GM19468 (cell line): ENCODE measurements at regions not wholly inside any gene's neighbourhood (a gene's known extent, or its start where the extent isn't known, plus 50 kb on each side); places are given as distances from the start of the nearest gene placed in this dataset.

ENCODE experiments used
- ATAC-seq: cut with Tn5 transposase; IDR thresholded peaks from one replicate; pipeline ENCODE4 v1.9.1; 2021; ENCODE audit warnings: mild to moderate bottlenecking, moderate library complexity, moderate number of reproducible peaks; ENCODE audit not compliant: unreplicated experiment; ENCODE audit errors: extremely low read depth

DNA sequence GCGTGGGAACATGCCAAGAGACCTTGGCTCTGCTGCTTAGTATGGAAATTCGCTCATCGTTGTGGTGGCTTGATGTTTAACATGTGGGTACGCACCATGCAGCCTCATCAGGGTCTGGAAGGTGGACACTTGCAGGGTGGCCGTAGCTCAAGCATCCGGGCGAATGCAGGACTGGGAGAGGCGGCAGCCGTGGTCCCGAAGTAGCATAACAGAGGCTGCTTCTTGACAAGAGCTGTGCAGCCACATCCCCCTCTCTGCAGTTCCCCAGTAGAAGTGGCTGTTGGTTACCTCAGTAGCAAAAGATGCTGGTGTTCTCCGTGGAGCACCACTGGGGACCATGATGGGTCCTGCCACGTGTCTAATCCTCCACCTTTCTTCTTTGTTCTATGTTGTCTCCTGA lies 195.0 kb downstream of the THBS2 start:
- no peak for ATAC-seq

DNA sequence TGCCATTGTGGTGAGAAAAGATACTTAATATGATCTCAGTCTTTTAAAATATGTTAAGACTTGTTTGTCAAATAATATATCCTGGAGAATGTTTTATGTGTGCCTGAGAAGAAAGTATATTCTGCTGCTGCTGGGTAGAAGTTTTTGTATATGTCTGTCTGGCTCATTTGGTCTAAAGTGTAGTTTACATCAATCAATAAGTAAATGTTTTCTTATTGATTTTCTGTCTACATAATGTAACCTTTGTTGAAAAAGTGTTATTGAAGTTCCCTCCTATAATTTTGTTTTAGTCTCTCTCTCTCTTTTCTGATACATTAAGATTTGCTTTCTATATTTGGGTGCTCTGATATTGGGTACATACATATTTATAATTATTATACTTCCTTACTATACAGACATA lies 201.2 kb downstream of the THBS2 start:
- ATAC-seq = no peak

DNA sequence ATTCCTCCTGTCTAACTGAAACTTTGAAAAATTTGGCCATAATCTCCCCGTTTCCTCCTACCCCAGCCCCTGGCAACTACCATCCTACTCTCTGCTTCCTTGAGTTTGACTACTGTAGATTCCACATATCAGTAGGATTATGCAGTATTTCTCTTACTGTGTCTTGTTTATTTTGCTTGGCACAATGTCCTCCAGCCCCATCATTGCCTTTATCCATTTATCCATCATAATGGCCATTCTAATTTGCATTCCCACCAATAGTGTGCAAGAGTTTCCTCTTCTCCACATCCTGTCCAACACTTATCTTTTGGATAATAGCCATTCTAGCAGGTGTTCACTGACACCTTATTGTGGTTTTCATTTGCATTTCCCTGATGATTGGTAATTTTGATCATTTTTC lies 202.3 kb downstream of the THBS2 start:
- ATAC-seq = no peak

- ATAC-seq = no peak
Measured at GRCh38 chr6:169048865-169049205, 204.8 kb downstream of the THBS2 start.

DNA sequence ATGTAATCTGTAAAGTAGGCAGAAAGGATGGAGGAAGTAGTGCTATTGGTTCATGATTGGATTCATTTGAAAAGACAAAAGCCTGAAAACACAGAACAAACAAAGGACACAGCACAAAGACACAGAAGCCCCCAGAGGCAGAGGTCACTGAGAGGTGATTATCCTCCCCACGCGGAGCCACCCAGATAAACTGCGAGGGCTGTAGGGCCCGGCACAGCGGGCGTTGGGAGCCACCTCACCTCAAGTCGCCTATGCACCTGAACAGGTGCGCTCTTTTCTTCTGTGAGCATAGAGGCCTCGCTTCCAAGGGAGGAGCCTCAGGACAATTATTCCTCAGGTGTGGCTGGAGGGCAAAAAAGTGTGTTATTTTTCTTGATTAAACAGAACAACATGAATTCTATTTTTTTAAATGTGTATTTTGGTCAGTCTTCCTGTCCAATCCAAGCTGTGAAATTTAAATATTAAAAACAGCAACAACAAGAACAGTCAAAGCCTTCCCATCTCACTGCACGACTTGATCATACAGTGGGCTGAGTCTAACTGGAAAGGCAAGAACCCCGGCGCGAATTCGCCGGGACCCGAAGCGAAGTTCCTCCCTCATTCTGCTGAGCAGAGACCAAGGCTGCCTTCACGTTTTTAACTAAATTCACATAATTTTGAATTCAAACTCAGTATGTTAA lies 205.3 kb downstream of the THBS2 start:
- no peak for ATAC-seq

DNA sequence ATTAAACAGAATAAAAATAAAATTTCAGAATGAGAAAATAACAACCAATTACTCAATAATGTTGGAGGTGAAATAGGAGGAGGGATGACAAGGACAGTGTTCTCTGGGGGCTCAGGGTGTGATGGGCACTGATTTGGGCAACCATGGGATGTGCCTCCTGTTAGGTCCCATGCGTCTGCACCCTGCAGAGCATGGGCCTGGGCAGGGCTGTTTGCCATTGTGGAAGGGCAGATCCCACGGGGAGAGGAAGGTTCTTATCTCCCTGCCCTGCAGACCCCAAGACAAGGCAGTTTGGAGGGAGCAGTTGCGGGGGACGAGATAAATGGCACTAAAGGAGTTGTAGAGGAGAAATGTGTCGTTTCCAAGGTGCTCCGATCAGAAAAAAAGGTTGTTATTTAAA lies 206.3 kb downstream of the THBS2 start:
- ATAC-seq = no peak

DNA sequence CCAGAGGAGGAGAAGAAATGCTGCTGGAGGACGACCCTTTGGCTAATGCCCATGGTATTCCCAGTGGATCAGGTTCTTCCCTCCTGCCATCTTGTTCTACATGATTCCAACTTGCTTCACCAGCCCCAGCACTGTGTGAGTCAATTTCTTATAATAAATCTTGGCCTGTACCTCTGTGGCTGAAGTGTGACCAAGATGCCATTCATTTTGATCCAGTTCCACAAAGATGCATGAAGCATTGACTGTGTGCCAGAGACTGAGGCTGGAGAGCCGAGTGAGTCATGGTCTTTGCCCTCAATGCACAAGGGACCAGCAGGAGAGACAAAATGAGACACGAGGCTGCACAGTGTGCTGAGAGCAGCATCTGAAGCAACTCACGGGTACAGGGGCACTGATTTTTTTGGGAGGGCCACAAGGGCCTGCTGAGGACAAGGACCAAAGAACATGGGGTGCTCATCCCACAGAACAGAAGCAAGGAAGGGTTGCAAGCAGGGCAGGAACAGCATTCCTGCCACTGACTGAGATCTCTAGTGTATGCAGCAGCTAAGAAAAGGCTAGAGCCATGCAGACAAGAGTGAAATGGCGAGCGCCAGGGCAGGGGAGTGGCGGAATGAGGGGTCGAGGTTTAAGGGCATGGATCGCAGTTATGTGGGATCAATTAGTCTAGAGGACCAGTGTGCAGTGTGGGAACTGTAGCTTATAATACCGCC lies 207.0 kb downstream of the THBS2 start:
- no peak for ATAC-seq

DNA sequence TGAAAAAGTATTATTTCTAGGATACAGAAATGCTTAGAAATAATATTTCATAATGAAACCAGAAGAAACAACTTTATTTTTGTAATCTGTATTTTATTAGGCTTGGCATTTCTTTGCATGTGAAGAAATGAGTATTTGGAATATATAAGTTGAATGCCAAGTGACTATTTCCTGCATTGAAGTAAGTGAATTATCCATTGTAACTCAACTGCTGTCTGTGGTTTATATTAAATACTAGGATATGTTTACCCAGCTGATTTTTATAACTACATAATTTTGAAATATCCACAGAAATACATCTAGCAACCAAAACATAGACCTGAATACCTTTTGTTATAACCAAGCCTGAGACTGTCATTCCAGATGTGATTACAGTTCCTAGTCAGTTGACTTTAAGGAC lies 207.6 kb downstream of the THBS2 start:
- no peak for ATAC-seq

DNA sequence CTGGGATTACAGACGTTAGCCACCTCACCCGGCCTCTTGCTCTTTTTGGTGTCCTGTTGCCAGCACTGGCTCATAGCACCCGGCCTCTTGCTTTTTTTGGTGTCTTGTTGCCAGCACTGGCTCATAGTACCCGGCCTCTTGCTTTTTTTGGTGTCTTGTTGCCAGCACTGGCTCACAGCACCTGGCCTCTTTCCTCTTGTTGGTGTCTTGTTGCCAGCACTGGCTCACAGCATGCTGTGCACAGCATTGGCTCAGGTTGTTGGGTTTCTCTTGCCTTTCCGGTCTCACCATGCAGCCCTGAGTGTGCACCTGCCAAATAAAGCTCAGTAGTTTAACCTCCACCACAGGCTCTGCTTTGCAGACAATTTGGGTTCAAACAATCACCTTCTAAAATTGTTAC lies 208.2 kb downstream of the THBS2 start:
- ATAC-seq = no peak

DNA sequence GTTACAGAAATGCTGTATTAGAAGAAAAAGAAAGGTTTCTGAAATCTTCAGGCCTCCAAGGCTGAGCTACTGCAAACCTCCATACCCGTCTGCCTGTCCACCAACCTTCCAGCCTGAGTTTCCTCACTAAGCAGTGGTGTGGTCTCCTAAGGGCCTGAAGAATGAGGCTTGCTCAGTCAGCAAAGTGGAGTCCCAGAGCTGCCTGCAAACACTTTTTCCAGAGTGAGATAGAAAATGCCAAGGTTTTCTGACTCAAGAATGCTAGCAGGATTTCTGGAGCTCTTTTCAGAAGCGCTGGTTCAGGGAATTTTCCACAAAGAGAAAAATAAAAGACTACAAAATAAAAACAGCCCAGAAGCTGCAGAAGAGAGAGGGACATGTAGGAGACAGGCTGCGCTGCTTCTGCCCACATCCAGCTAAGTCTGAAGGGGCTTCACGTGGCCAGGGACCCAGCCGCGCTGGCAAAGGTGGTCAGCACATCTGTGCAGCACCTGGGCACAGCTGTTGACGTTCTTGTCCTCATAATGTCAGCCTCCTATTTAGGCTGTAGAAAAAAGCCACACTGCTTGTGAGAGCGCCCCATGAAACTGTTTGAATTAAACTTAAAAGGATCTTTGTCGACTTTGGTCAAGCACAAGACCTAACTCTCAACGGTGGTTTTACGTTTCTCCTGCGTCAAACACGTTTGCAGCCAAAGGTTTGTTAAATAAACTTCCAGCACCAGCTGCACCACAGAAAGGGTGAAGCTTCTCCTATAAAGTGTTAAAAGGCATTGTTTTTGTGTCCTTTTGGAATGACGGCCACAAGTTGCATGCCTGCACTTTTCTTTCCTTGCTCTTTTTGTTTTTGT lies 209.0 kb downstream of the THBS2 start:
- no peak for ATAC-seq

DNA sequence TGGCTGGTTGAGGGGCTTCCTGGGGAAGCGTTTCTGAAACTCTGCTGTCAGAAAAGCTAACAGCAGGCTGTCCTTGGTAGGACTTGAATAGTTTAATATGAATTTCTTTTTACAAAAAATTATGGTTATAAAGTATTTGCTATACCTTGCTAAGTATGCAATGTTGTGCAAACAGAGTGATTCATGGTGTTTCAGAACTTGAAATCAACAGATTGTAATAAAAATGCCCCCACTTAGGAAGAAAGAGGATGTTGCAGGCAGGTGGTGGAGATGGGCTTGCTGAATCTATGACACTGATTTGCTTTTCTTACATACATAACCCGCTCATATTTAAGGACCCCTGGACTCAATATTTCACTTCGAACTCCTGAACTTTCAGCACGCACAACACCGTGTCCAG lies 211.6 kb downstream of the THBS2 start:
- no peak for ATAC-seq

DNA sequence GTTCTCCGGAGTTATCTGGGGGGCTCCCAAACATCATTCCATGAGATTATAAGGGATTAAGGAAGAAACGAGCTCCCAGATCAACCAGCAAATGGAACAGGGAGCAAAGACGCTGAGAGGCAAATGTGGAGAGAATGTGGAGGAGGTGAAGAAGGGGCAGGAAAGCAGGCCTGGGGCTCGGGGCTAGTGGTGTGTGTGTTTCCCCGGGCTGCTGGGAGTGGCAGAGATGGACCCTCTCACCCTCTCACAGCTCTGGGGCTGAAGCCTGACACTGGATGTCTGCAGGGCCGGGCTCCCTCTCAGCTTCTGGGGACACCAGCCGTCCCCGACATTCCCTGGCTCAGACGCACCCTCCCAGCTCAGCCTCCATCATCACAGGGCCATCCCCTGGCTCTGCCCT lies 212.6 kb downstream of the THBS2 start:
- ATAC-seq = no peak

- no peak for ATAC-seq
Measured at GRCh38 chr6:169038691-169039090, 215.0 kb downstream of the THBS2 start.

DNA sequence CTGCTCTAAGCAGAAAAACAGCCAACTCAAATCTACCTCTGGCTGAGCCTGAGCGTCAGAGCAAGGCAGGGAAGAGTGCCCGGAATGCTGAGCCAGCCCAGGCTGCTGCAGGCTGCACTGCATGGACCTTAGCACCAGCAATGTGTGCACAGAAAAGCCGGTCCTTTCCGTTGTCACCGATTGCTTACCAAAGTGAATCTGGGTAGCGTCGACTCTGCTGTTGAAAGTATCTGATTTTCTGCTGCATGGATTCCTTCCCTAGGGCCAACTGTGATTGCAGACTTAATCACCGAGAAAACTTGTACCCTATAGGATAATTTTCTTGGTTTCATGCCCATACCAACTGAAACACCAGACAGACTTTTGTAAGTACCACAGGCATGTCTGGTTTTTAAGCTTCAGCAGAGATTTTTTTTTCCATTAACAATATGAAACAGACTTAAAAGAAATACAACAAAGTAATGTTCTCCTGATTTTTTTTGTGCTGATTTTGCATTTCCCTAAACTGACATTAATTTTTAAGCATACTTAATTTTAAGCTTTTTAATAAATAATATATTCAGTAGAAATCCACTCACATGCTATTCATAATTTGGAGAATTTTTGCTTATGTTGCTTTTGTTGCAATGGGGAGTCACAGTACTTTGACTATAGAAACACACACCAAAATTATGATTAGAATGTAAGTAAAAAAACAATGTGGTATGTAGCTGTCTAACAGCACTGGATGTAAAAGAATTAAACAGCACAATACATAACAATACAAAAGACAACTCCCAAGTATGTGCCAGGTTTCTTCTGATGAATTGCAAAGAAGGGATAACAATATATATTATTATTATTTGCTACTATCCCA lies 218.0 kb downstream of the THBS2 start:
- no peak for ATAC-seq

DNA sequence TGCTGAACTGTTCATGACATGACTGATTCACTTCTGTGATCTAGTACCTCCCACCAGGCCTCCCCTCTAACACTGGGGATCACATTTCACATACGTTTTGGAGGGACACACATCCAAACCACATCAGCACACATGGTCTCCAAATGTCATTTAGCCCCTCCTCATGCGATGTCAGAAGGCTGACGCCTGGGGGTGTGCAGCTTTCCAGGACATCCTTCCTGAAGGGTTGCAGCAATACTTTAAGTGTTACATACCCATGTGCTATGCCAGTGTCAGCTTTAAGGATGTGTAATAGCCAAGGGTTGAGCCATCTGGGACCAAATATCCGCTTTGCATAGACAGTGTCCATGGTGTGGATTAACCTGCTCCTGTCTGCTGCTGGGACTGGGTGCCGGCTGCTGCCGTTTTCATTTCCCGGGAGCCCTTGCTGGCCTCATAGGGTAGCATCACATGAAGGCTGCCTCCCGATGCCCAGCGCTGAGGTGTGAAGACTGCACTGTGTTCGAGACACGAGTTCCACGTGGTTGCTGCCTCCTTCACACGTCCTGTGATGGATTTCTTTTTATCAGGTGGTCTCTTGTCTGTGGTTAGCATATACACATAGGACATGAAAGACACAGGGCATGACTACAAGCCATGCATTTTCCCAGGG lies 219.0 kb downstream of the THBS2 start:
- ATAC-seq = no peak

DNA sequence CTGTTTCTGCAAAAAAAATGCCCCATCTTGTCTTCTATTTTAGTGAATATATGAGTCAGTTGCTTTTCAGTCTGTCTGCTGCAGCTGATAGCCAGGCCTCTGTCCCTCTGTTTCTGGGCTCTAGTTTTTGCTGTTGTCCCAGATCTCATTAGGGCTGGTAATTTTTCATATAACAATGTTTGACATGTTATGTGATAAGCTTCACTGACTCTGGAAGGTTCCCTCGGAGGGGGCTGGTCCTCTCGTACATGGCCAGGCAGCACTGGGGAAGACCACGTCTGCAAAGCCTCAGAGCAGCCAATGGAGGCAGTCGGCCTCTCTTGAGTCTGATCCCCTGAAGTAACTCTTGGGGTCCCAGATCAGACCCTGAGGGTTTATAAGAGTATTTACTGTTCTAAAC lies 223.8 kb downstream of the THBS2 start:
- ATAC-seq = no peak

DNA sequence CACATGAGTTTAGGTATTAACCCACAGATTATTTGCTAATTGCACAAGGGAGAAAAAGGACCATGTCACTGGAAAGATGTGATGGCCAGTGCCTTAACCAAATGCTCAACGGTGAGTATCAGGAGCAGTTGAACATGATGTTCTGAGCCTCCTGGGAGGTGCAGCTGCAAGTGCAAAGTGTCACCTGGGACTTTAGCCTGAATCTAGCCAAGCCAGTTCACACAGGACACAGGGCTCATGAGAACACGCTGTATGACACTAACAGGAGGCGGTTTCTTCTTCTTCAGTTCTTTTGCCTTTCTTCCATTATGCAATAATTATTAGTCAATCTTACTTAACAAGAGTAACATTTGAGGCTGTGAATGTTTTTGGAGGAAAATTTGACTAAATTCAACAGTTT lies 225.3 kb downstream of the THBS2 start:
- no peak for ATAC-seq

GRCh38 chr6:169026175-169026574 lies 227.5 kb downstream of the THBS2 start:
- no peak for ATAC-seq

DNA sequence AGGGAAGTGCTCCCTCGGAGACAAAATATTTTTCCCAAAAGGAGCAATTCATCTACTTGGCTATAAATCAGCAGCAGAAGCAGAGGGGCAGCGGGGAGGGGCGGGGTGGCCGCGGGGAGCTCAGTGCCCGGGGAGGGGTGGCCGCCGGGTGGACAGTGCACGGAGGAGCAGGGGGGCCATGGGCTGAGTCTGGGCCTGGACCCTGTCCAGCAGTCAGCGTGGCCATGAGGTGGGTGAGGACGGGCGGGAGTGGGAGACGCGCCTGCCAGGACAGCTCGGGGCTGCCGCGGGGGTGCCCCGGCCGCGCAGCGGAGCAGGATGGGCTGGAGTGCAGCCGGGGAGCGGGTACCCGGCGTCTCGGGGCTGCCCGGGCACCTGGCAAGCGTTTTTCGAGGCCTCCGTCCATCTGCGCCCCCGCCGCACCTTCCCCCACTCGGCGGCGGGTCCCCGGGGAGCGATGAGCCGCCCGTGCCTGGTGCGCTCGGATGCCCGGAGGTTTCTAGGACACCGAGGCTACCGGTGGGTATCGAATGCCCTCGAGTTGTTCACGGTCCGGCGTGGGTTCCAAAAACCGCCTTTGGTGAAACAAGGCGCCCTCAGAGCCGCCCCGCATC lies 229.5 kb downstream of the THBS2 start:
- no peak for ATAC-seq
